ENCODE measurements at regions not wholly inside any gene's neighbourhood (a gene's known extent, or its start where the extent isn't known, plus 50 kb on each side); places are given as distances from the start of the nearest gene placed in this dataset.

GRCh38 chr6:133026705-133027104, 212.3 kb downstream of the RPS12 start:
- no peak overlapping the region for H3K4me3 ChIP-seq (ENCODE audit: control insufficient read depth in 1 of 7, extremely low read depth in 1 of 7, insufficient read depth in 4 of 7, low read depth in 2 of 7, low read length in 6 of 7)
- H3K9me3 ChIP-seq (ENCODE audit: control extremely low read depth in 1 of 5, control insufficient read depth in 4 of 5, insufficient read depth in 2 of 5, low read depth in 1 of 5, low read length in 4 of 5): peaks cover 0 to 2% (median 0%) of the 10 kb centered on the region in 5 experiments
- H3K4me1 ChIP-seq (ENCODE audit: control extremely low read depth in 1 of 4, control insufficient read depth in 4 of 4, insufficient read depth in 4 of 4, low read length in 3 of 4): no peaks in the 10 kb centered on the region
- WGBS (ENCODE audit: insufficient coverage): no CpG with 5 or more reads among the region's 2 CpGs
- H3K27me3 ChIP-seq (replicated peaks in 2 of 5; ENCODE audit: control insufficient read depth in 4 of 5, insufficient read depth in 5 of 5, low read length in 4 of 5): no peaks in the 10 kb centered on the region
- ChIA-PET POLR2A (no interaction called here), CTCF (no interaction called here)
- no peak overlapping the region for H3K27ac ChIP-seq (ENCODE audit: insufficient read depth in 1 of 2, low read depth in 1 of 2, low read length in 2 of 2, poor library complexity in 1 of 2, severe bottlenecking in 2 of 2)
- no peak for DNase-seq
- no peaks in the 10 kb centered on the region for H3K36me3 ChIP-seq (ENCODE audit: control insufficient read depth in 4 of 4, insufficient read depth in 4 of 4, low read length in 3 of 4)

- H3K4me1 ChIP-seq (ENCODE audit: control extremely low read depth in 1 of 4, control insufficient read depth in 4 of 4, insufficient read depth in 4 of 4, low read length in 3 of 4): no peaks in the 10 kb centered on the region
- POLR2A ChIA-PET: no interaction called here
- H3K36me3 ChIP-seq (ENCODE audit: control insufficient read depth in 4 of 4, insufficient read depth in 4 of 4, low read length in 3 of 4): no peaks in the 10 kb centered on the region
- H3K9me3 ChIP-seq (ENCODE audit: control extremely low read depth in 1 of 5, control insufficient read depth in 4 of 5, insufficient read depth in 2 of 5, low read depth in 1 of 5, low read length in 4 of 5): no peaks in the 10 kb centered on the region
- CTCF ChIA-PET: no interaction called here
- H3K27me3 ChIP-seq (replicated peaks in 2 of 5; ENCODE audit: control insufficient read depth in 4 of 5, insufficient read depth in 5 of 5, low read length in 4 of 5): peaks cover 0 to 3% (median 0%) of the 10 kb centered on the region in 5 experiments
- DNase-seq: no peak
- no peak overlapping the region for H3K27ac ChIP-seq (ENCODE audit: insufficient read depth in 1 of 2, low read depth in 1 of 2, low read length in 2 of 2, poor library complexity in 1 of 2, severe bottlenecking in 2 of 2)
- 95% methylated on average over 2 of the region's 4 CpGs for WGBS (ENCODE audit: insufficient coverage)
- no peak overlapping the region for H3K4me3 ChIP-seq (ENCODE audit: control insufficient read depth in 1 of 7, extremely low read depth in 1 of 7, insufficient read depth in 4 of 7, low read depth in 2 of 7, low read length in 6 of 7)
Measured at GRCh38 chr6:133033263-133033662, 207.9 kb upstream of the EYA4 start.

GRCh38 chr6:133034509-133035206, 206.5 kb upstream of the EYA4 start:
- Histone ChIP-seq H3K4me3 (ENCODE audit: control insufficient read depth in 1 of 7, extremely low read depth in 1 of 7, insufficient read depth in 4 of 7, low read depth in 2 of 7, low read length in 6 of 7) (no peak overlapping the region), H3K36me3 (ENCODE audit: control insufficient read depth in 4 of 4, insufficient read depth in 4 of 4, low read length in 3 of 4) (no peaks in the 10 kb centered on the region), H3K9me3 (ENCODE audit: control extremely low read depth in 1 of 5, control insufficient read depth in 4 of 5, insufficient read depth in 2 of 5, low read depth in 1 of 5, low read length in 4 of 5) (no peaks in the 10 kb centered on the region), H3K27me3 (replicated peaks in 2 of 5; ENCODE audit: control insufficient read depth in 4 of 5, insufficient read depth in 5 of 5, low read length in 4 of 5) (peaks cover 0 to 3% (median 0%) of the 10 kb centered on the region in 5 experiments), H3K27ac (ENCODE audit: insufficient read depth in 1 of 2, low read depth in 1 of 2, low read length in 2 of 2, poor library complexity in 1 of 2, severe bottlenecking in 2 of 2) (no peak overlapping the region), H3K4me1 (ENCODE audit: control extremely low read depth in 1 of 4, control insufficient read depth in 4 of 4, insufficient read depth in 4 of 4, low read length in 3 of 4) (no peaks in the 10 kb centered on the region)
- no peak for DNase-seq
- ChIA-PET POLR2A (no interaction called here), CTCF (no interaction called here)
- 100% methylated on average over 5 of the region's 8 CpGs for WGBS (ENCODE audit: insufficient coverage)

GRCh38 chr6:133040094-133040802, 200.9 kb upstream of the EYA4 start:
- POLR2A ChIA-PET: no interaction called here
- no CpG with 5 or more reads among the region's 3 CpGs for WGBS (ENCODE audit: insufficient coverage)

GRCh38 chr6:133040803-133041419, 200.2 kb upstream of the EYA4 start:
- no peaks in the 10 kb centered on the region for H3K4me1 ChIP-seq (ENCODE audit: control extremely low read depth in 1 of 4, control insufficient read depth in 4 of 4, insufficient read depth in 4 of 4, low read length in 3 of 4)
- DNase-seq: peak in 1 of 3 donors; percentile 12
- ChIA-PET POLR2A (interaction anchor here (0.6 kb wide), 1 partner anchor 241 kb away, joined by 4 read pairs; no protein-coding TSS in a partner anchor), CTCF (no interaction called here)
- H3K27me3 ChIP-seq (replicated peaks in 2 of 5; ENCODE audit: control insufficient read depth in 4 of 5, insufficient read depth in 5 of 5, low read length in 4 of 5): no peaks in the 10 kb centered on the region
- H3K9me3 ChIP-seq (ENCODE audit: control extremely low read depth in 1 of 5, control insufficient read depth in 4 of 5, insufficient read depth in 2 of 5, low read depth in 1 of 5, low read length in 4 of 5): no peaks in the 10 kb centered on the region
- no peak overlapping the region for H3K27ac ChIP-seq (ENCODE audit: insufficient read depth in 1 of 2, low read depth in 1 of 2, low read length in 2 of 2, poor library complexity in 1 of 2, severe bottlenecking in 2 of 2)
- H3K4me3 ChIP-seq (ENCODE audit: control insufficient read depth in 1 of 7, extremely low read depth in 1 of 7, insufficient read depth in 4 of 7, low read depth in 2 of 7, low read length in 6 of 7): no peak overlapping the region
- no peaks in the 10 kb centered on the region for H3K36me3 ChIP-seq (ENCODE audit: control insufficient read depth in 4 of 4, insufficient read depth in 4 of 4, low read length in 3 of 4)
- WGBS (ENCODE audit: insufficient coverage): no CpG with 5 or more reads among the region's 2 CpGs

More at GRCh38 chr6:133040094-133040802, 200.9 kb upstream of the EYA4 start:
- peak in 2 of 3 donors; percentile 5 to 8 for DNase-seq
- Histone ChIP-seq H3K27ac (ENCODE audit: insufficient read depth in 1 of 2, low read depth in 1 of 2, low read length in 2 of 2, poor library complexity in 1 of 2, severe bottlenecking in 2 of 2) (no peak overlapping the region), H3K27me3 (replicated peaks in 2 of 5; ENCODE audit: control insufficient read depth in 4 of 5, insufficient read depth in 5 of 5, low read length in 4 of 5) (peaks cover 0 to 2% (median 0%) of the 10 kb centered on the region in 5 experiments), H3K4me1 (ENCODE audit: control extremely low read depth in 1 of 4, control insufficient read depth in 4 of 4, insufficient read depth in 4 of 4, low read length in 3 of 4) (no peaks in the 10 kb centered on the region), H3K36me3 (ENCODE audit: control insufficient read depth in 4 of 4, insufficient read depth in 4 of 4, low read length in 3 of 4) (no peaks in the 10 kb centered on the region), H3K9me3 (ENCODE audit: control extremely low read depth in 1 of 5, control insufficient read depth in 4 of 5, insufficient read depth in 2 of 5, low read depth in 1 of 5, low read length in 4 of 5) (no peaks in the 10 kb centered on the region), H3K4me3 (ENCODE audit: control insufficient read depth in 1 of 7, extremely low read depth in 1 of 7, insufficient read depth in 4 of 7, low read depth in 2 of 7, low read length in 6 of 7) (no peak overlapping the region)
- CTCF ChIA-PET: no interaction called here

- Histone ChIP-seq H3K27ac (ENCODE audit: insufficient read depth in 1 of 2, low read depth in 1 of 2, low read length in 2 of 2, poor library complexity in 1 of 2, severe bottlenecking in 2 of 2) (no peak overlapping the region), H3K36me3 (ENCODE audit: control insufficient read depth in 4 of 4, insufficient read depth in 4 of 4, low read length in 3 of 4) (no peaks in the 10 kb centered on the region), H3K4me1 (ENCODE audit: control extremely low read depth in 1 of 4, control insufficient read depth in 4 of 4, insufficient read depth in 4 of 4, low read length in 3 of 4) (no peaks in the 10 kb centered on the region), H3K4me3 (ENCODE audit: control insufficient read depth in 1 of 7, extremely low read depth in 1 of 7, insufficient read depth in 4 of 7, low read depth in 2 of 7, low read length in 6 of 7) (no peak overlapping the region), H3K27me3 (replicated peaks in 2 of 5; ENCODE audit: control insufficient read depth in 4 of 5, insufficient read depth in 5 of 5, low read length in 4 of 5) (no peaks in the 10 kb centered on the region), H3K9me3 (ENCODE audit: control extremely low read depth in 1 of 5, control insufficient read depth in 4 of 5, insufficient read depth in 2 of 5, low read depth in 1 of 5, low read length in 4 of 5) (no peaks in the 10 kb centered on the region)
- ChIA-PET POLR2A (no interaction called here), CTCF (no interaction called here)
- DNase-seq: no peak
- WGBS (ENCODE audit: insufficient coverage): 93% methylated on average over 2 of the region's 3 CpGs
Measured at GRCh38 chr6:133042550-133043120, 198.5 kb upstream of the EYA4 start.

GRCh38 chr6:133046576-133046975, 194.6 kb upstream of the EYA4 start:
- no peak overlapping the region for H3K27ac ChIP-seq (ENCODE audit: insufficient read depth in 1 of 2, low read depth in 1 of 2, low read length in 2 of 2, poor library complexity in 1 of 2, severe bottlenecking in 2 of 2)
- H3K4me1 ChIP-seq (ENCODE audit: control extremely low read depth in 1 of 4, control insufficient read depth in 4 of 4, insufficient read depth in 4 of 4, low read length in 3 of 4): no peaks in the 10 kb centered on the region
- H3K4me3 ChIP-seq (ENCODE audit: control insufficient read depth in 1 of 7, extremely low read depth in 1 of 7, insufficient read depth in 4 of 7, low read depth in 2 of 7, low read length in 6 of 7): no peak overlapping the region
- CTCF ChIA-PET: no interaction called here
- H3K9me3 ChIP-seq (ENCODE audit: control extremely low read depth in 1 of 5, control insufficient read depth in 4 of 5, insufficient read depth in 2 of 5, low read depth in 1 of 5, low read length in 4 of 5): no peaks in the 10 kb centered on the region
- no peaks in the 10 kb centered on the region for H3K27me3 ChIP-seq (replicated peaks in 2 of 5; ENCODE audit: control insufficient read depth in 4 of 5, insufficient read depth in 5 of 5, low read length in 4 of 5)
- WGBS (ENCODE audit: insufficient coverage): no CpG with 5 or more reads among the region's 3 CpGs
- no peak for DNase-seq
- POLR2A ChIA-PET: no interaction called here
- H3K36me3 ChIP-seq (ENCODE audit: control insufficient read depth in 4 of 4, insufficient read depth in 4 of 4, low read length in 3 of 4): no peaks in the 10 kb centered on the region
